Effector memory CD8-positive, alpha-beta T cell (primary cell): ENCODE measurements at regions not wholly inside any gene's neighbourhood (a gene's known extent, or its start where the extent isn't known, plus 50 kb on each side); places are given as distances from the start of the nearest gene placed in this dataset.
A peak's percentile ranks its signal among the peaks of the same experiment; 100 is the strongest.

Experiments
- ATAC-seq: fragments of 150-1000 bp; cut with Tn5 transposase; replicated peaks from 2 replicates; pipeline ENCODE4 v1.10.0; 2021; ENCODE audit warnings: mild to moderate bottlenecking, moderate library complexity
- DNase-seq, 3 experiments: peaks; one replicate each; pipeline ENCODE4 v3.0.0; 2021
- H3K27ac Mint-ChIP-seq, 2 donors: one replicate each; pipeline ENCODE4 v1.8.0; 2022; ENCODE audit warnings: mild to moderate bottlenecking in 2 of 2, mixed read lengths in 2 of 2, moderate library complexity in 2 of 2
- H3K27me3 Mint-ChIP-seq, 2 donors: one replicate each; pipeline ENCODE4 v1.8.0; 2022; ENCODE audit warnings: mixed read lengths in 2 of 2
- H3K36me3 Mint-ChIP-seq: one replicate; pipeline ENCODE4 v1.8.0; 2022; ENCODE audit warnings: mild to moderate bottlenecking, moderate library complexity, mixed read lengths; ENCODE audit not compliant: insufficient read depth
- H3K4me1 Mint-ChIP-seq, 2 donors: one replicate each; pipeline ENCODE4 v1.8.0; 2022; ENCODE audit warnings: low read depth in 2 of 2, mixed read lengths in 2 of 2
- H3K4me3 Mint-ChIP-seq, 2 donors: one replicate each; pipeline ENCODE4 v1.8.0; 2022; ENCODE audit warnings: mild to moderate bottlenecking in 2 of 2, mixed read lengths in 2 of 2, moderate library complexity in 2 of 2
- H3K9me3 Mint-ChIP-seq, 2 donors: one replicate each; pipeline ENCODE4 v1.8.0; 2022; ENCODE audit warnings: mixed read lengths in 2 of 2

GRCh38 chr2:134078354-134078753 is 175.5 kb upstream of the MGAT5 start:
- no peaks in the 10 kb centered on the region for H3K9me3 Mint-ChIP-seq
- no peaks in the 10 kb centered on the region for H3K36me3 Mint-ChIP-seq
- no peak overlapping the region for H3K4me3 Mint-ChIP-seq
- H3K4me1 Mint-ChIP-seq, result no peaks in the 10 kb centered on the region
- H3K27me3 Mint-ChIP-seq, result peaks cover 38 to 63% of the 10 kb centered on the region in 2 donors
- ATAC-seq, result no peak
- H3K27ac Mint-ChIP-seq, result no peak overlapping the region
- DNase-seq, result no peak

- Mint-ChIP-seq H3K9me3 (no peaks in the 10 kb centered on the region), H3K27me3 (peaks cover 41 to 59% of the 10 kb centered on the region in 2 donors), H3K27ac (no peak overlapping the region), H3K4me1 (no peaks in the 10 kb centered on the region), H3K36me3 (no peaks in the 10 kb centered on the region), H3K4me3 (no peak overlapping the region)
- ATAC-seq (no peak), DNase-seq (no peak)
These were observed 174.5 kb upstream of the MGAT5 start for GRCh38 chr2:134079373-134079772.

- H3K4me1 Mint-ChIP-seq, result no peaks in the 10 kb centered on the region
- no peak for ATAC-seq
- H3K9me3 Mint-ChIP-seq, result no peaks in the 10 kb centered on the region
- no peak overlapping the region for H3K27ac Mint-ChIP-seq
- no peak overlapping the region for H3K4me3 Mint-ChIP-seq
- DNase-seq, result no peak
- H3K27me3 Mint-ChIP-seq, result peaks cover 45 to 49% of the 10 kb centered on the region in 2 donors
- no peaks in the 10 kb centered on the region for H3K36me3 Mint-ChIP-seq
These were observed 173.3 kb upstream of the MGAT5 start for GRCh38 chr2:134080386-134081089.

GRCh38 chr2:134081238-134081938 is 172.5 kb upstream of the MGAT5 start:
- Mint-ChIP-seq H3K27me3 (peaks cover 41 to 46% of the 10 kb centered on the region in 2 donors), H3K4me1 (no peaks in the 10 kb centered on the region), H3K27ac (no peak overlapping the region), H3K36me3 (no peaks in the 10 kb centered on the region), H3K4me3 (no peak overlapping the region), H3K9me3 (no peaks in the 10 kb centered on the region)
- no peak for DNase-seq
- ATAC-seq, result no peak

GRCh38 chr2:134083548-134083947 is 170.3 kb upstream of the MGAT5 start:
- no peaks in the 10 kb centered on the region for H3K9me3 Mint-ChIP-seq
- peaks cover 25 to 38% of the 10 kb centered on the region in 2 donors for H3K27me3 Mint-ChIP-seq
- no peak for DNase-seq
- ATAC-seq, result no peak
- H3K4me1 Mint-ChIP-seq, result no peaks in the 10 kb centered on the region
- H3K27ac Mint-ChIP-seq, result no peak overlapping the region
- no peaks in the 10 kb centered on the region for H3K36me3 Mint-ChIP-seq
- H3K4me3 Mint-ChIP-seq, result no peak overlapping the region

- Mint-ChIP-seq H3K36me3 (no peaks in the 10 kb centered on the region), H3K27ac (no peak overlapping the region), H3K9me3 (no peaks in the 10 kb centered on the region), H3K27me3 (peaks cover 19 to 38% of the 10 kb centered on the region in 2 donors), H3K4me3 (no peak overlapping the region), H3K4me1 (no peaks in the 10 kb centered on the region)
- no peak for DNase-seq
- no peak for ATAC-seq
These were observed 167.2 kb upstream of the MGAT5 start for GRCh38 chr2:134086594-134087219.

GRCh38 chr2:134087371-134087921 is 166.4 kb upstream of the MGAT5 start:
- Mint-ChIP-seq H3K36me3 (peaks cover 1% of the 10 kb centered on the region), H3K27me3 (peaks cover 25 to 36% of the 10 kb centered on the region in 2 donors), H3K9me3 (no peaks in the 10 kb centered on the region), H3K27ac (no peak overlapping the region), H3K4me1 (no peaks in the 10 kb centered on the region), H3K4me3 (no peak overlapping the region)
- ATAC-seq, result no peak
- DNase-seq, result no peak

GRCh38 chr2:134089454-134089853 is 164.4 kb upstream of the MGAT5 start:
- Mint-ChIP-seq H3K4me1 (no peaks in the 10 kb centered on the region), H3K9me3 (no peaks in the 10 kb centered on the region), H3K36me3 (peaks cover 3% of the 10 kb centered on the region), H3K4me3 (no peak overlapping the region), H3K27ac (no peak overlapping the region), H3K27me3 (peaks cover 32 to 37% of the 10 kb centered on the region in 2 donors)
- no peak for DNase-seq
- ATAC-seq, result no peak

GRCh38 chr2:134097740-134098139 is 156.1 kb upstream of the MGAT5 start:
- ATAC-seq (no peak), DNase-seq (no peak)
- H3K36me3 Mint-ChIP-seq, result no peaks in the 10 kb centered on the region
- H3K4me3 Mint-ChIP-seq, result no peak overlapping the region
- H3K27me3 Mint-ChIP-seq, result peaks cover 30 to 48% of the 10 kb centered on the region in 2 donors
- H3K27ac Mint-ChIP-seq, result no peak overlapping the region
- H3K4me1 Mint-ChIP-seq, result no peaks in the 10 kb centered on the region
- H3K9me3 Mint-ChIP-seq, result no peaks in the 10 kb centered on the region

GRCh38 chr2:134098321-134098720 is 155.6 kb upstream of the MGAT5 start:
- H3K27me3 Mint-ChIP-seq, result peaks cover 30 to 46% of the 10 kb centered on the region in 2 donors
- ATAC-seq (no peak), DNase-seq (no peak)
- H3K36me3 Mint-ChIP-seq, result no peaks in the 10 kb centered on the region
- H3K4me1 Mint-ChIP-seq, result no peaks in the 10 kb centered on the region
- H3K27ac Mint-ChIP-seq, result no peak overlapping the region
- no peaks in the 10 kb centered on the region for H3K9me3 Mint-ChIP-seq
- no peak overlapping the region for H3K4me3 Mint-ChIP-seq

- no peak overlapping the region for H3K4me3 Mint-ChIP-seq
- DNase-seq (no peak), ATAC-seq (no peak)
- H3K27ac Mint-ChIP-seq, result no peak overlapping the region
- peaks cover 24 to 41% of the 10 kb centered on the region in 2 donors for H3K27me3 Mint-ChIP-seq
- no peaks in the 10 kb centered on the region for H3K36me3 Mint-ChIP-seq
- H3K9me3 Mint-ChIP-seq, result no peaks in the 10 kb centered on the region
- H3K4me1 Mint-ChIP-seq, result peaks cover 2 to 3% of the 10 kb centered on the region in 2 donors
These were observed 154.6 kb upstream of the MGAT5 start for GRCh38 chr2:134099273-134099672.

- ATAC-seq, result no peak
- H3K27me3 Mint-ChIP-seq, result peaks cover 9 to 22% of the 10 kb centered on the region in 2 donors
- no peak for DNase-seq
- no peaks in the 10 kb centered on the region for H3K9me3 Mint-ChIP-seq
- H3K27ac Mint-ChIP-seq, result no peak overlapping the region
- H3K36me3 Mint-ChIP-seq, result no peaks in the 10 kb centered on the region
- peaks cover 7 to 14% of the 10 kb centered on the region in 2 donors for H3K4me1 Mint-ChIP-seq
- no peak overlapping the region for H3K4me3 Mint-ChIP-seq
These were observed 150.7 kb upstream of the MGAT5 start for GRCh38 chr2:134103196-134103595.

GRCh38 chr2:134104754-134105153 is 149.1 kb upstream of the MGAT5 start:
- Mint-ChIP-seq H3K9me3 (no peaks in the 10 kb centered on the region), H3K4me1 (peaks cover 7 to 14% of the 10 kb centered on the region in 2 donors), H3K36me3 (no peaks in the 10 kb centered on the region), H3K4me3 (no peak overlapping the region), H3K27ac (no peak overlapping the region), H3K27me3 (peaks cover 0 to 14% of the 10 kb centered on the region in 2 donors)
- DNase-seq, result no peak
- ATAC-seq, result peak; percentile 75
